ENCODE measurements at regions not wholly inside any gene's neighbourhood (a gene's known extent, or its start where the extent isn't known, plus 50 kb on each side); places are given as distances from the start of the nearest gene placed in this dataset.

- peak; percentile 56 for DNase-seq (ENCODE audit: low read depth)
These were observed 62.7 kb upstream of the MRPS22 start for GRCh38 chr3:139281096-139281495.

GRCh38 chr3:139281522-139282196, 62.2 kb upstream of the MRPS22 start:
- no peak for DNase-seq (ENCODE audit: low read depth)

- no peak for DNase-seq (ENCODE audit: low read depth)
These were observed 60.5 kb upstream of the MRPS22 start for GRCh38 chr3:139283301-139283700.

- DNase-seq (ENCODE audit: low read depth): peak; percentile 20
These were observed 59.6 kb upstream of the MRPS22 start for GRCh38 chr3:139284221-139284620.

GRCh38 chr3:139285691-139286090, 58.1 kb upstream of the MRPS22 start:
- DNase-seq (ENCODE audit: low read depth): no peak

- DNase-seq (ENCODE audit: low read depth): no peak
These were observed 57.6 kb upstream of the MRPS22 start for GRCh38 chr3:139286241-139286640.

- no peak for DNase-seq (ENCODE audit: low read depth)
These were observed 57.0 kb upstream of the MRPS22 start for GRCh38 chr3:139286825-139287224.

GRCh38 chr3:139287557-139287956, 56.3 kb upstream of the MRPS22 start:
- no peak for DNase-seq (ENCODE audit: low read depth)

GRCh38 chr3:139288266-139288821, 55.5 kb upstream of the MRPS22 start:
- DNase-seq (ENCODE audit: low read depth): peak; percentile 61

- DNase-seq (ENCODE audit: low read depth): no peak
These were observed 53.8 kb upstream of the MRPS22 start for GRCh38 chr3:139289860-139290524.

GRCh38 chr3:139291276-139292051, 52.4 kb upstream of the MRPS22 start:
- no peak for DNase-seq (ENCODE audit: low read depth)

- no peak for DNase-seq (ENCODE audit: low read depth)
These were observed 51.6 kb upstream of the MRPS22 start for GRCh38 chr3:139292192-139292591.

GRCh38 chr3:139292711-139293664, 50.8 kb upstream of the MRPS22 start:
- DNase-seq (ENCODE audit: low read depth): no peak

- DNase-seq (ENCODE audit: low read depth): no peak
These were observed 50.2 kb upstream of the MRPS22 start for GRCh38 chr3:139293665-139294023.
